HG03060 (cell line): ENCODE measurements at regions not wholly inside any gene's neighbourhood (a gene's known extent, or its start where the extent isn't known, plus 50 kb on each side); places are given as distances from the start of the nearest gene placed in this dataset.

Source experiments
- ATAC-seq: cut with Tn5 transposase; IDR thresholded peaks from one replicate; pipeline ENCODE4 v1.9.1; 2021; ENCODE audit warnings: low read depth, moderate number of reproducible peaks; ENCODE audit not compliant: unreplicated experiment

DNA sequence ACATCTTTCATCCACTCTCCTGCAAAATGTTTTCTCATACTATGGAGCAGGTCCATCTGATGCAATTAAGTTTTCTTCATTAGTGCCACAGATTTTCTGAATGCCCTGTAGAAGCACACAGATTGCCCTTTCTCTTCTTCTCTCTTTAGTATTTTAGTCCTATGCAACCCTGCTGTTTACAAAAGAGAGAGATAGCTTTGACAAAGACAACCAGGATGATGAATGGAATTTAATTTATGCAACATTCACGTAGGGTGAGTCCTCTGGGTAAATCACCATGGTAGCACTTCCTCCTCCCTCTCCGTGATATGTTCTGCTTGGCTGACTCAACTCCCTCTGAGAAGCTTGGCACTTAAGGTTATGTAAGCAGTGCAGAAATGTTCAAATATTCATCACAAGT, 400.9 kb upstream of the PDE3A start:
- ATAC-seq: no peak

DNA sequence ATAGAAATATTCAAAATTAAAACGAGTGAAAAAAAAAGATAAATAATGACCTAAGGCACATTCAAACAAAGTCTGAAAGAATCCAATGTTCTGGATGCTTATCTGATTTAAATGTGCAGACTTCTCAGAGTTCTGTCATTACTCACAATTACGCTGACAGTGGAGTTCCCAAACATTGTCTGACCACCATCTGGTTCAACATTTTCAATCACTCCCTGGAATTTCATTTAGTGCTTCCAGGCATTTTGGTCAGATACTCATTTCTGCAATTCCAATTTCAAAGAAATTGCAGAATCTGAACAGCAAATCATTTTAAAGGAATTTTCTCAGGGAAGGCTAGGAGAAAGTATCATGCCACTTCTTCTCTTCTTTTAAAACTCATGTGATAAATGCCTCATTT, 398.2 kb upstream of the PDE3A start:
- ATAC-seq: no peak

DNA sequence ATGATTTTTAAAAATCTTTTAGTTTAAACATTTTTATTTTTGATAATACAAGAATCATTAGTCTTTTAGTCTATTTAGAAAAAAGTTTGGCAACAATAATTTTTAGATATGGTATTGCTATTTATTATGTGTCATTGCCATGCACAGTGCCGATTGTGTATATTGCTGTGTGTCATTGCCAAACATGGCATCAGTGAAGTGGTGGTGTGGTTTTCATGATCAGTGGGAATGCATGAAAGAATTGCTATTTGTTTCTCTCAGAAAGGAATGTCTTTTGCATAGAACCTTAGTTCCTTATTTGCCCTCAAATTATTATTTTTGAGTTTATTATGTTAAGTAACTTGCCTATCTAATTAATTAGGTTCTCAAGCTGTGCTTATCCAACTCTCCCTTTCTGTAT, 397.5 kb upstream of the PDE3A start:
- no peak for ATAC-seq

DNA sequence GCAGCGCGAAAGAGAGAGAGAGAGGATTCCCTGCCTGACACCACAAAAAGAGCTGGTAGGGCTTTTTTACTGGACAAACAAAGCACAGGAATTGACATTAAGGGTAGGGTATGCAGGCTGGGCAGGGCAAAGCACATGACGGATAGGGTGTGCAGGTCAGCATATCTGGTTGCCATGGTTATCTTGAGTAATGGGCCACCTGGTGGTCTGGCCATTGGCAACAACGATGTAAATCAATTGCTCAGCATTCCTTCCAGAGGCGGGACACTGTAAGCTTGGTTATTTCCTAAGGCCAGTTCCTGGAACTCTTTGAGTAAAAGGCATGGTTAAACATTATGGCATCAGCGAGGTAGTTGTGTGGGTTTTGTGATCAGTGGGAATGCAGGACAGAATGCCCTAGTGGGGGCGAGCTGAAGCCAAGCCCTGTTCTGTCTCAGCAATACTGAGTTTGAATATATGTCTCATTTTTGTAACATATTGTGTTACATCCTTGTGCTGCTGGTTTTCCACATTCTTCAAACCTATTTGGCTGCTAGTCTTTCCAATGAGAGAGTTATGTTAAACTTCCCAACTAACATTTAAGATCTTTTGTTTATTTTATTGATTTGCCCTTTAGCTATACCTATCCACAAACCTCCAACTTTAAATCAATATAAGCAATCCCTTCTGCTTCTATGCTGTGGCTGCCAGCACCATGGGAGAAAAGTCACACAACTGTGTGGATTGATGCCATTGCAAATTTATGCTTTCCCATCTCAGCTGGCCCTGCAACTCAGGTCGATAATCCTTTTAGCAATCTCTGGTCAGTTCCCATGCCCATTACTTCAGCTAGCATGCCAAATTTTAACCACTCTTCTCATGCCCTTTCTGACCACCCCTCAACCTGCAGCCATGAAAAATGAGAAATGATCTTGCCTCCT, 396.7 kb upstream of the PDE3A start:
- no peak for ATAC-seq

DNA sequence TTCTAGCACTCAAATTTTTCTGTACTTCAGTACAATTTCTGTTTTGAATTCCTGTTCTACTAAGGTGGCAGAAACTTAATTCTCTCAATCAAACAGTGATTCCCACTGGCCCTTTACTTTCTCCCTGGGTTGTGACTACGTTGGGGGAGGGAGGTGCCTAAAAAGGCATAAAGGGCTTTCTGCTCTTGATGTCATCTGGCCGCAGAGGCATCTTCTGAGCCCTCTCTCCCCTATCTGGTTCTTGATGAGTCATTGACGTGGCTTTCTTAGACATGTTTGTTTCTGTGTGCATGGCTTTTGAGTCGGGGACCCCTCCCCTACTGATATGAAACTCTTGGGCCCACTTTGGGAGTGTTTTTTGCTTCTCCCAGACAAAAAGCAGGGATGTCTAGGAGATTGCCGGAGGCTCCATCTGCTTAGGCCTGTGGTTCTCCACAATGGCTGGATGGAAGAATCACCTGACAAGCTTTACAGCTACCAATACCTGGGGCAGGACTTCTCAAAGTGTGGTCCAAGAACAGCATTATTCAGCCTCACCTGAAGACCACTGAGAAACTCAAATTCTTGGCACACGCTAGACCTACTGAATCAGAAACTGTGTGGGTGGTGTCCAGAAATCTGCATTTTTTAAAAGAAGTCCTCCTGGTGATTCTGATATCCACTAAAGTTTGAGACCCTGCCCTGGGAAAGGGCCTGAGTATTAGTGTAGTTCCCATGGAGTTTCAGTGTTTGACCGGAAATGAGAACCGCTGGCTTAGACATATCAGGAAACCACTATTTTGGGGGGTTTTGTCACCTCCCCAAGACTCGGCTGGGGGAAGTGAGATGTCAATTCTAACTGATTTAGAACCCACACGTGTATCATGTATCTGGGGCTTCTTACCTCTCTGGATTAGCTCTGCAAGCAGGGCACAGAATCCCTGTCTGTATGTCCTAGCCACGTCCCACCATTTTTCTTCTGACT, 395.7 kb upstream of the PDE3A start:
- ATAC-seq: no peak

DNA sequence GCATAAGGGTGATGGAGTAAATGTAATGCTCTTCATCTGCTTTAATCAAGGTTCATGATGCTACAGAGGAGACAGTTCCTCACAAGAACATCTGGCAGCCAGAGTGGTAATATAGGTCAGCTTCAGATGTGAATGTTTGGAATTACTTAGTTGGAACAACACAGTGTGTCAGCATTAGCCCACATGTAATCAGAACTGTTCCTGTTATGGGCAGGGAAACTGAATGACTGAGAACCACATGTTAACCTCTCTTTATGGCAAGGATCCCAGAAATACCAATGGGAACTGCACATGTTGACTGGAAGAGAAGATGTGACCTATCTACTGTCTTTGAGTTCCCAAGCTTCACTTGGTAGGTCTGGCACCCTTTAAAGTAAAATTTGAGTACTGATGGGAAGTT, 390.1 kb upstream of the PDE3A start:
- no peak for ATAC-seq

DNA sequence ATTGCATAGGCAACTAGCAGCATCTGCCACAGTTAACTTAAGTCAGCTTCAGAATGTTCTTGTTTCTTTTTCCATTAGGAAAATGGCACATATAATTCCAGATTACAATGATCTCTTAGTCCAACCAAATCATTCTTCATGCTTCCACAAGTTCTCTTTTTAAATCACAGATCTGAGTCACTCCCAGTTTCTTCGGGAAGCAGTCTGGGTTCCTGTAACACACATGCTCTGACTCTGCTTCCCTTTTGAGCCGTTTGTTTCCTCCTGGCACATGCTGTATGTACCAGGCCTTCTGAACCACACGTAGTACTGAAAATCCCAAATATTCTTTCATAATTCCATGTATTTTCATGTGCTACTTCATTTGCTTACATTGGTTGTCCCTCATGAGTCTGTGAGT, 388.8 kb upstream of the PDE3A start:
- ATAC-seq: no peak

DNA sequence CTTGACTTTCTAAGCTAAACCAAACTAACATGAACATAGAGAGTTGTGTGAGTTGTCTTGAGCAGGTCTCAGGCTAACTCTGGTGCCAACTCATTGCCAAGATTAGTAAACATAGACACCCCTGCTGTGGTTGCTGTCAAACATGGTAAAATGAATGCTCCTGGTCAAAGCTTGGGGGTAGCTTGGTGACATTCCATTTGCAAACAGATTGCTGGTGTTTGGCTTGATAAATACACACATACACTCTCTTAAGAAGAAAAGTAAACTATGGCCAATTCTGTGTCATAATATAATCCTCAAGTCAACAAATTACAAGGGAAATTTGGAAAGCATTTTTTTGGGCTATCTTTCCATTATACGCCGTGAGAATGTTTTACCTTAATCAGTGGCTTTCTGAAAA, 386.4 kb upstream of the PDE3A start:
- ATAC-seq: no peak

DNA sequence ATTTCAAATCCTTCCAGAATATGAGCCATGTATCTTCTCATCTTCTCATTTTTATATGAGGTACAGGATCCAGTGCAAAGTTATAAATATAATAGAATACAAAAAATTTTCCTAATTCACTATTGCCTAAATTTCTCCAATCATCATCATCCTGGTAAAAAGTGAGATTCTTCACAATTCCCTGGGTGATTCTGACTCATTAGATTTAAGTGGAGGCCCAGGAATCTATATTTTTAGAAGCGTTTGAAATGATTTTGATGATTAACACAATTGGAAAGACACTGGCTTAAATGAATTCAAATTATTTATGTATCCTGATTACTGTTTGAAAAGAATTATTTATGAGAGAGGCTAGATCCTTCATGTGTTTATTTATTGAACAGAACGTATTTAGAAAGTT, 380.3 kb upstream of the PDE3A start:
- ATAC-seq: no peak

DNA sequence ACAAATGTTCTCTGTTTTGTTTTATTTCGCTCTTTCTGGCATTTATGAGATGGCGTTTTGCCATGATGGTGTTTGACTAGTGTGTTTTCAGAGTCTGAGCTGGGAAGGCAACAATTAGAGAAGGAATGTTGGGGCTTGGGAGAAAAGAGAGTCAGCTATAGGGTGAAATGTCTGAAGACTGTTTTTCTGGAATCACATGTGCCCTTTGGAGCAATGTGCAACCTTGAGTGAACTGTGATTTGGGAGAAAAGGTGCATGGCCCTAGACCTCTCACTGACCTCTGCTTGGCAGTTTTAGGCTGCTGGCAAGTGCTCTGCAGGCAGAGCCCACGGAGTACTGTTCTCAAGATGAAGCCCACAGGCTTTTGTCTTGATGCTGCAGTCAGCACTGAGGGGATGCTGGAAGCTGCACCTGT, 379.9 kb upstream of the PDE3A start:
- ATAC-seq: no peak

DNA sequence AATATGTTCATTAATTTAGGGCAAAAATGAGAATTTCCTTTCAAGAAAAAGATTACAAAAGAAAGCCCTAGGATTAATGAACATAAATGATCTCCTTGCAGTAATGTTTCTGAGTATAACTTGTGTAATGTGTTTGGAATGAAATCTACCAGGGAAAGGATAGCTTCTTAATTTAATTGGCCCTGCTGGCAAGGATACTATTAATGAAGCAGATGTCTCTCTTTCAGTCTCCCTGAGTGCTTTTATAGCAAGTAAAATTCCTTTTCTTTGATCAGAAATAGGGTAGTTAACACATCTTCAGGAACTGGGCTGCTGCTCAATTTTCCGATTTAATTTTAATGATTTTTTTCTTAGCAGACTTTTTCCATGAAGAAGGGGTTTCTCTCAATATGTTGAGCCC, 379.4 kb upstream of the PDE3A start:
- no peak for ATAC-seq

DNA sequence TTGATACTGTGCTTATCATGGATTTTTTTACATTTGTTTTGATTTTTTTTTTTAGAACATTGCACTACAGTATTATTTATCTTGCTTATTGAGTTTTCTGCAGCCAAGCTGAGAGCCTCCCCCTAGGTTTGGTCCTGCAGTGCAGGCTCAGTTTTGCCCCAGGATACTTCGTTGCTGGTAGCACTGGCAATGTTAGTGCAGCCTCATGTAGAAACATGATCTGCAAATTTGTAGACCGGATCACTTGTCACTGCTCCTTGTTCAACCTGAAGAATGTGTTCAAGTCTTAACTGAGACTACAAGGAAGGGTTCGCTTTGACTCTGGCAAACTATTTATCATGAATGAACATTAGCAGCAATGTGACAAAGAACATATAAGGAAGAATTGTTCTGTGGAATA, 377.2 kb upstream of the PDE3A start:
- no peak for ATAC-seq

DNA sequence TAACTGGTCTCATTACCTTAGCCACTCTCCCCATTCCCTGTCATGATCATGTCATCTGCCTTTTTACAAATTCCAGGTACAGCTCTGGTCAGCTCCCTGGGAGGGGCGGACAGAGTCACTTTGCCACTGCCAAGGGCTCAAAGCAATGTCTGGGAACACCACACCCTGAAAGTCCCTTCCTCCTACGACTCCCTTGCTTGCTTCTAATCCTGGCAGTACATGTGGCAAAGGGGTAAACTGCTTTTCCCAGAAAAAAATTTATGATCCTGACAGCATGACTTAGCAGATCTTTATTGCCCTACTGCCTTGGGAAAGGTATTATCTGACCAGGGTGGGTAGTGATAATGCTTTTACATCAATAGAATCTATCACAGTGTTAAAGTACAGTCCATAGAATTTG, 376.0 kb upstream of the PDE3A start:
- no peak for ATAC-seq

DNA sequence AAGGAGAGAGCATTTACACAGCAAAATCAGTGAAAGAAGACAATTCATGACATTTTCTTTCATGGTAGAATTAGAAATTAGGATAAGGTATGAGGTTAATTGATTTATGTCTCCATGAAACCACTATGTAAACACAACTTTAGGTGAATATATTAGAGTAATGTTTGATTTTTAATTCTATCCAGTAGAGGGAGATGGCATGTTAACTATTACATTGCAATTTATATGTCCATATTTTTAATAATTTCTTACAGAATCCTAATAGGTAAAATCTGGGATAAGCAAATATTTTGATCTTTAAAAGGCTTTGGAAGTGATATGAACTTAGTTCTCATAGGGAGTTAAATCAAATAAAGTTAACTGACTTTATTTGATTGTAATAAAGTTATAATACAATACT, 373.4 kb upstream of the PDE3A start:
- ATAC-seq: no peak

DNA sequence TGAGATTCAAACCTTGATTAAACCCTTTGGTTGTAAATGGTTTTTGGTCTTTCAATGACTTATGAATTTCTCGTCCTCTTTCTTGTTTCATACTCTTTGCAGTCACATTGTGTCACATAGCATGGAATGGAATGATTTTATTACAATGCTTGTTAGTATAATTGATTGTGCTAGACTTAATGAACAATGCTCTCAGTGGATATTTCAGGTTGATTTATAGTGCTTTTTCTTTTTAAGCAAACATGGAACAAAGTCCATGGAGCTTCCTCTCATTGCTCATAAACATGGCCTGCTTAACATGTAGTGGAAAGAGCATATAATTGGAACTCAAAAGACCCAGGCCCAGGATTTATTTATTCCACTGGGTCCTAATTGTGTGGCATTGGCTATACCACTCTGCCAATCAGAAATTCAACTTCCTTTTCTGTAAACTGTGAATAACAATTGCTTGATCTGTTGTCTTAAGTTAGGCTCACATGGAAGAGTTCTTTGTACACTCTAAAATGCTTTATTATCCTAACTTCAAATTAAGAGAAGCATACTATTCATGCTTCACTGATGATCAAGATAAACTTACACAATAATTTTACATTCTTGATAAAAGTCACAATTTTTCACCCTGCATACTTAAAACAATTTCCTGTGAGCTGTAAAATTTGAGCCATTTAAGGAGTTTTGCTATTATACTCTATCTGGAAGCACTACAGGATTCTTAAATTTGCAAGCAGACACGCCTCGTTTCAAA, 370.5 kb upstream of the PDE3A start:
- no peak for ATAC-seq

DNA sequence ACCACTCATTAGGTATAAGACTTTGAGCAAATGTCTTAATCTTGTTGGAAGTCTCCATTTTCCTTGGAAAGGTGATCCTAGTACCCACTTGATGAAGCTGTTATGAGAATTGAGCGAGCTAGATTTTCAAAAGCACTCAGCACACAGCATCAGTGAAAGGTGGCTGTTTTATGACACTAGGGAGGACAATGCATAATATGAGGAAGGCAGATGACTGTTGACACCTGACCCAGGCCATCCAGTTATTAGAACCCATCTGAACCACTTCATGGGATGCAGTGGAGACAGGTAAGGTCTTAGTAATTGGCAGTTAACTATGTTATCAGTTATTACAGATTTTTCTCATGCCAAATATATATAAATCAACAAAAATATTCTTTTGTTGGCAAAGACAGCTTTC, 369.9 kb upstream of the PDE3A start:
- ATAC-seq: no peak

DNA sequence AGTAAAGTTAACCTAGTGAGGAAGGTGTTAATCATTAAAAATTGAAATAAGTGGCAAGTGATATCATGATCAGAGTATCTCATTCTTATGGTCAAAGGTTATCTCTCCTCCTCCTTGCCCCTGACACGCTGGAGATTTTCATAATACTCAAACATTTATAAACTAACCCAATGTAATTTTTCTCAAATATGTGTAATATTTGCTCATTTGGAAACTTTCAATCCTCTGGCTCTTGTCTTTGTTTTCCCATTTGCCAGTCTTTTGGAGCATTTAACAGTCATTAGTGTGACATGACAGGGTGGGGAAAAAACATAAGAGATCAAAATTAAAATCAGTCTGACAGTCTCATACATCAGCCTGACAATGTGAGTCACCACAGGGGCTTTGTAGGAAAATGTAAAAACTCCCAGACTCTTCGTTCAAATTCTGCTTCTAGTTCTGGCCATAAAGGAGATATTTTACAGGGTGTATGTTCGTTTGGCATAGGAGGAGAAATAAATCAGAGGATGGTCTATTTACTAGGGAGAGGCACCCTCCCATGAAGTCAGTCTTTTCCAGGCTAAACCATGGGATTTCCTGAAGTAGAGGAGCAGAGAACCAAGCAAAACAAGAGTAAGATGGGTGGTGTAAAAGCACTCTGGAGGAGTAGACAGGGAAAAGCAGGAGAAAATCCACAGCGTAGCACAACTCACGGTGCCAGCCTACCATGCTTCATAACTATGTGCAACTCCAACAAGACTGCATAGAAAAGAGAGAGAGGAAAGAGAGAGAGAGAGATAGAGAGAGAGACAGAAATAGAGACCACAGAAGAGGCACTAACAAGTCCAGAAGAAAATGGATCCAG, 369.2 kb upstream of the PDE3A start:
- no peak for ATAC-seq

DNA sequence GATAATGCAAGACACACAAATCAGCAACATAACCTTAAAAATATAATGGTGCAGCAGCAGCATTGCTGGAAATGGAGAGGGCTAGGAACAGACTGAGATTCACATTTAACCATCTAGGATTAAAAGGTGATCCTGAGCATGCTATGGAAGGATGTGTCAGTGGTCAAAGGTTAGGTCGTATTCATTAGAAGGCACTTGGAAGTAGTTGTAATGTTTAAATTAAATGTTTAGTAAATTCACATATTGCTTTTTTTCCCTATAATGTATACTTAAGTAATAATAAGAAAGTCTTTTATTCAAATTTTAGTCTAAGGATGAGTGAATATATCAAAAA, 368.6 kb upstream of the PDE3A start:
- ATAC-seq: no peak

DNA sequence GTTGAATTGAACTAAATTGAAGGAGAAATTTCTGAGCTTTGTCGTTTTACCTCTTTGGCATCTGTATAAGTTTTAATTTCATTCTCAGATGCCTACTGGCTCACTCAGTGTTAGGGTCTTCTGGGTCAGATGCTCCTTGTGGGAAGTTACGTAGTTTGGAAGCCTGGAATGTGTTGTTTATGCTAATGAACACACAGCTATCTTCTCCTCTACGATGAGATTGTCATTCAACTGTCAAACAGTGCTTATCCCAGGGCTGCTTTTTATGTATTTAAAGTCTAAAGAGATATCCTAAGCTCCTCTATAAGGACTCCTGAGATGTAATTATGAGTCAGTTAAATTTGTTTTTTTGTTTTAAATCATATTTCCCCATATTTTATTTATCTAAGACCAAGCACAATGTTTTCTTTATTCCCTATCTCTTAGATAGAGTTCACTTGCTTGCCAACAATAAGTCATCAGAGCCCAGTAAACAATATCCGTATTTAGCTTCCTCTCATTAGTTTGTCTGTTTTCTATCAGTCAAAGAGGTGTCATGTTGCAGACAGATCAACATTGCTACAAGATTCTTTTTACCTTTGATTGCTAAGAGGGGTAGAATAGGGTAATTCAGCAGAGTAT, 368.0 kb upstream of the PDE3A start:
- no peak for ATAC-seq

DNA sequence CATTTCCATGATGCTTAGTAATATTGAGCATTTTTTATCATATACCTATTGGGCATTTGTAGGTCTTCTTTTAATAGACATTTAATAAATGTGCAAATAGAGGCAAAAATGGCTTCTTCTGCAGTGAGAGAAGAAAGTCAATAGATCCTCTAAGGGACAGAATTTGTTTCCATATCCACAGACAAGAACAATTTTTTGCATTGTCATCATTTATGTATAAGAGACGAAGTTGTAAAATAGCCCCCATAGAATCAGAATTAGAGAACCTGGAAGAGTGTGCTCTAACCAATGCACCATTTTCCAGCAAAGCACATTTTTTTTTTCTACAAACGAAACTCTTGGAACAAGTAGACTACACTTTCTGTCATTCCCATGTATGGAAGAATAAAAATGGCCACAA, 365.1 kb upstream of the PDE3A start:
- no peak for ATAC-seq
